ENCODE measurements at regions not wholly inside any gene's neighbourhood (a gene's known extent, or its start where the extent isn't known, plus 50 kb on each side); places are given as distances from the start of the nearest gene placed in this dataset.

GRCh38 chr14:58815794-58816193, 178.0 kb downstream of the DACT1 start:
- H3K4me3 Mint-ChIP-seq, result no peak overlapping the region
- no peaks in the 10 kb centered on the region for H3K36me3 Mint-ChIP-seq (ENCODE audit: low read depth)
- H3K27me3 Mint-ChIP-seq, result peaks cover 4% of the 10 kb centered on the region
- no peaks in the 10 kb centered on the region for H3K9me3 Mint-ChIP-seq
- ATAC-seq (replicated peaks), result no peak
- no peaks in the 10 kb centered on the region for H3K4me1 Mint-ChIP-seq
- no peak overlapping the region for H3K27ac Mint-ChIP-seq

- no peaks in the 10 kb centered on the region for H3K9me3 Mint-ChIP-seq
- no peak overlapping the region for H3K4me3 Mint-ChIP-seq
- no peaks in the 10 kb centered on the region for H3K4me1 Mint-ChIP-seq
- H3K27me3 Mint-ChIP-seq, result peaks cover 4% of the 10 kb centered on the region
- ATAC-seq (replicated peaks), result no peak
- H3K27ac Mint-ChIP-seq, result no peak overlapping the region
- H3K36me3 Mint-ChIP-seq (ENCODE audit: low read depth), result no peaks in the 10 kb centered on the region
Measured at GRCh38 chr14:58816416-58817115, 178.8 kb downstream of the DACT1 start.

- Mint-ChIP-seq H3K4me1 (no peaks in the 10 kb centered on the region), H3K27me3 (no peaks in the 10 kb centered on the region), H3K27ac (no peak overlapping the region), H3K4me3 (no peak overlapping the region), H3K9me3 (no peaks in the 10 kb centered on the region), H3K36me3 (ENCODE audit: low read depth) (no peaks in the 10 kb centered on the region)
- ATAC-seq (replicated peaks), result no peak
Measured at GRCh38 chr14:58817846-58818245, 180.1 kb downstream of the DACT1 start.

GRCh38 chr14:58820032-58820431, 182.3 kb downstream of the DACT1 start:
- Mint-ChIP-seq H3K27me3 (no peaks in the 10 kb centered on the region), H3K36me3 (ENCODE audit: low read depth) (no peaks in the 10 kb centered on the region), H3K4me3 (no peak overlapping the region), H3K27ac (no peak overlapping the region), H3K9me3 (no peaks in the 10 kb centered on the region), H3K4me1 (no peaks in the 10 kb centered on the region)
- ATAC-seq (replicated peaks), result no peak

GRCh38 chr14:58821421-58821820, 183.7 kb downstream of the DACT1 start:
- H3K36me3 Mint-ChIP-seq (ENCODE audit: low read depth), result no peaks in the 10 kb centered on the region

GRCh38 chr14:58822856-58823255, 185.1 kb downstream of the DACT1 start:
- no peak for ATAC-seq (replicated peaks)
- H3K27me3 Mint-ChIP-seq, result no peaks in the 10 kb centered on the region
- H3K4me3 Mint-ChIP-seq, result no peak overlapping the region
- no peaks in the 10 kb centered on the region for H3K9me3 Mint-ChIP-seq
- no peaks in the 10 kb centered on the region for H3K36me3 Mint-ChIP-seq (ENCODE audit: low read depth)
- H3K27ac Mint-ChIP-seq, result no peak overlapping the region
- no peaks in the 10 kb centered on the region for H3K4me1 Mint-ChIP-seq

More at GRCh38 chr14:58821421-58821820, 183.7 kb downstream of the DACT1 start:
- Mint-ChIP-seq H3K4me3 (no peak overlapping the region), H3K27ac (no peak overlapping the region), H3K4me1 (no peaks in the 10 kb centered on the region), H3K9me3 (no peaks in the 10 kb centered on the region), H3K27me3 (no peaks in the 10 kb centered on the region)
- no peak for ATAC-seq (replicated peaks)

GRCh38 chr14:58823312-58823711, 185.6 kb downstream of the DACT1 start:
- Mint-ChIP-seq H3K36me3 (ENCODE audit: low read depth) (no peaks in the 10 kb centered on the region), H3K4me3 (no peak overlapping the region), H3K27me3 (no peaks in the 10 kb centered on the region), H3K27ac (no peak overlapping the region), H3K9me3 (no peaks in the 10 kb centered on the region), H3K4me1 (no peaks in the 10 kb centered on the region)
- ATAC-seq (replicated peaks), result no peak

GRCh38 chr14:58824106-58824505, 186.3 kb downstream of the DACT1 start:
- H3K9me3 Mint-ChIP-seq, result no peaks in the 10 kb centered on the region
- no peak overlapping the region for H3K4me3 Mint-ChIP-seq
- H3K27ac Mint-ChIP-seq, result no peak overlapping the region
- no peaks in the 10 kb centered on the region for H3K36me3 Mint-ChIP-seq (ENCODE audit: low read depth)
- H3K4me1 Mint-ChIP-seq, result no peaks in the 10 kb centered on the region
- no peaks in the 10 kb centered on the region for H3K27me3 Mint-ChIP-seq
- no peak for ATAC-seq (replicated peaks)

GRCh38 chr14:58824796-58825195, 187.0 kb downstream of the DACT1 start:
- H3K4me1 Mint-ChIP-seq, result peaks cover 4% of the 10 kb centered on the region
- H3K27ac Mint-ChIP-seq, result no peak overlapping the region
- no peaks in the 10 kb centered on the region for H3K9me3 Mint-ChIP-seq
- ATAC-seq (replicated peaks), result no peak
- H3K36me3 Mint-ChIP-seq (ENCODE audit: low read depth), result no peaks in the 10 kb centered on the region
- H3K27me3 Mint-ChIP-seq, result no peaks in the 10 kb centered on the region
- no peak overlapping the region for H3K4me3 Mint-ChIP-seq

GRCh38 chr14:58825606-58826005, 187.8 kb downstream of the DACT1 start:
- Mint-ChIP-seq H3K4me1 (peaks cover 4% of the 10 kb centered on the region), H3K4me3 (no peak overlapping the region), H3K36me3 (ENCODE audit: low read depth) (no peaks in the 10 kb centered on the region), H3K27me3 (peaks cover 7% of the 10 kb centered on the region), H3K27ac (no peak overlapping the region), H3K9me3 (no peaks in the 10 kb centered on the region)
- no peak for ATAC-seq (replicated peaks)

- Mint-ChIP-seq H3K9me3 (no peaks in the 10 kb centered on the region), H3K27me3 (peaks cover 7% of the 10 kb centered on the region), H3K27ac (no peak overlapping the region), H3K36me3 (ENCODE audit: low read depth) (no peaks in the 10 kb centered on the region), H3K4me1 (peaks cover 4% of the 10 kb centered on the region), H3K4me3 (no peak overlapping the region)
- no peak for ATAC-seq (replicated peaks)
Measured at GRCh38 chr14:58826845-58827686, 189.3 kb downstream of the DACT1 start.

GRCh38 chr14:58828298-58828697, 190.5 kb downstream of the DACT1 start:
- H3K36me3 Mint-ChIP-seq (ENCODE audit: low read depth), result no peaks in the 10 kb centered on the region
- no peak overlapping the region for H3K27ac Mint-ChIP-seq
- H3K4me3 Mint-ChIP-seq, result no peak overlapping the region
- no peak for ATAC-seq (replicated peaks)
- peaks cover 4% of the 10 kb centered on the region for H3K4me1 Mint-ChIP-seq
- H3K9me3 Mint-ChIP-seq, result no peaks in the 10 kb centered on the region
- peaks cover 7% of the 10 kb centered on the region for H3K27me3 Mint-ChIP-seq

- H3K4me1 Mint-ChIP-seq, result peaks cover 4% of the 10 kb centered on the region
- peaks cover 7% of the 10 kb centered on the region for H3K27me3 Mint-ChIP-seq
- H3K36me3 Mint-ChIP-seq (ENCODE audit: low read depth), result no peaks in the 10 kb centered on the region
- no peak overlapping the region for H3K27ac Mint-ChIP-seq
- no peaks in the 10 kb centered on the region for H3K9me3 Mint-ChIP-seq
- ATAC-seq (replicated peaks), result no peak
- H3K4me3 Mint-ChIP-seq, result no peak overlapping the region
Measured at GRCh38 chr14:58829594-58829993, 191.8 kb downstream of the DACT1 start.

- Mint-ChIP-seq H3K27me3 (peaks cover 7% of the 10 kb centered on the region), H3K4me3 (no peak overlapping the region), H3K27ac (no peak overlapping the region), H3K4me1 (peaks cover 4% of the 10 kb centered on the region), H3K9me3 (no peaks in the 10 kb centered on the region), H3K36me3 (ENCODE audit: low read depth) (no peaks in the 10 kb centered on the region)
- ATAC-seq (replicated peaks), result no peak
Measured at GRCh38 chr14:58830121-58830520, 192.4 kb downstream of the DACT1 start.

GRCh38 chr14:58832095-58832521, 194.3 kb downstream of the DACT1 start:
- peaks cover 4% of the 10 kb centered on the region for H3K4me1 Mint-ChIP-seq
- H3K27me3 Mint-ChIP-seq, result peaks cover 7% of the 10 kb centered on the region
- no peak overlapping the region for H3K27ac Mint-ChIP-seq
- no peaks in the 10 kb centered on the region for H3K36me3 Mint-ChIP-seq (ENCODE audit: low read depth)
- ATAC-seq (replicated peaks), result no peak
- no peaks in the 10 kb centered on the region for H3K9me3 Mint-ChIP-seq
- H3K4me3 Mint-ChIP-seq, result no peak overlapping the region

Data from activated T-helper 17 cell treated with anti-CD3 and anti-CD28 coated beads, Interleukin-2, amount 50 U/mL, for 72 hours (primary cell).